Muscle of leg (tissue), 3 donors: ENCODE measurements at regions not wholly inside any gene's neighbourhood (a gene's known extent, or its start where the extent isn't known, plus 50 kb on each side); places are given as distances from the start of the nearest gene placed in this dataset.
A peak's percentile ranks its signal among the peaks of the same experiment; 100 is the strongest.

Experiments
- DNase-seq: peaks from one replicate; pipeline ENCODE4 v3.0.0; 2013
- H3K27ac ChIP-seq: one replicate; pipeline ENCODE4 v1.5.1; 2013; ENCODE audit warnings: mild to moderate bottlenecking, low read length, control low read depth
- H3K27me3 ChIP-seq: one replicate; pipeline ENCODE4 v1.6.1; 2013; ENCODE audit warnings: low read length; ENCODE audit not compliant: control insufficient read depth, insufficient read depth
- H3K36me3 ChIP-seq: one replicate; pipeline ENCODE4 v1.6.1; 2013; ENCODE audit warnings: low read length; ENCODE audit not compliant: control insufficient read depth, insufficient read depth
- H3K4me1 ChIP-seq: one replicate; pipeline ENCODE4 v1.6.1; 2013; ENCODE audit warnings: low read length; ENCODE audit not compliant: control insufficient read depth, insufficient read depth
- H3K4me3 ChIP-seq: one replicate; pipeline ENCODE4 v1.5.1; 2013; ENCODE audit warnings: low read length, control low read depth
- H3K9me3 ChIP-seq: replicated peaks from 2 replicates; pipeline ENCODE4 v1.6.1; 2013; ENCODE audit warnings: low read depth, low read length; ENCODE audit not compliant: control insufficient read depth
- WGBS: methylation state at CpG from one replicate; pipeline ENCODE4 v1.1.5; 2013; ENCODE audit warnings: missing lambda C conversion rate; ENCODE audit not compliant: insufficient coverage; 5-methylcytosine and 5-hydroxymethylcytosine counted together

DNA sequence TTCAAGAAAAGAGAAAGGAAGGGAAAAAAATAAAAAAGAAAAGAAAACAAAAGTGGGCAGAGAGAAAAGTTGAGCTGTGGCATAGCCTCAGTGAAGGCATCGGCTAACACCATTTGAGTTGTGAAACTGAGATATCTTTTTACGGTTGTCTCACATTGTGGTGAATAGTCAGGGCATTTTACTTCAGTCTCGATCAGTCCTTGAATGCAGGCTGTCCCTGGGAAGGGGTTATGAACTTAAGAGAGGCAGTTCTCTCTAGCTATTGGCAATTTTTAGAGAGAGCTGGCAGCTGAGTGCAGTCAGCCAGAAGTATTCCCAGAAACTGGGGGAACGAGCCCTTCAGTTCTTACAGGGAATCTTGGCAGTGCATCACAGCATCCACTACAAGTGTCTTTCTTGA lies 93.5 kb upstream of the SLC6A14 start:
- Histone ChIP-seq H3K9me3 (peaks cover 2% of the 10 kb centered on the region), H3K27ac (no peak overlapping the region), H3K36me3 (no peaks in the 10 kb centered on the region), H3K27me3 (peaks cover 7% of the 10 kb centered on the region), H3K4me3 (no peak overlapping the region), H3K4me1 (no peaks in the 10 kb centered on the region)
- 67% methylated on average over 2 of the region's 4 CpGs for WGBS
- DNase-seq, result peak; percentile 2

GRCh38 chrX:116345958-116346357 lies 90.4 kb upstream of the SLC6A14 start:
- Histone ChIP-seq H3K27ac (no peak overlapping the region), H3K36me3 (no peaks in the 10 kb centered on the region), H3K4me3 (no peak overlapping the region), H3K9me3 (no peaks in the 10 kb centered on the region), H3K4me1 (no peaks in the 10 kb centered on the region), H3K27me3 (peaks cover 10% of the 10 kb centered on the region)
- DNase-seq, result no peak
- 44% methylated on average over 1 of the region's 3 CpGs for WGBS

DNA sequence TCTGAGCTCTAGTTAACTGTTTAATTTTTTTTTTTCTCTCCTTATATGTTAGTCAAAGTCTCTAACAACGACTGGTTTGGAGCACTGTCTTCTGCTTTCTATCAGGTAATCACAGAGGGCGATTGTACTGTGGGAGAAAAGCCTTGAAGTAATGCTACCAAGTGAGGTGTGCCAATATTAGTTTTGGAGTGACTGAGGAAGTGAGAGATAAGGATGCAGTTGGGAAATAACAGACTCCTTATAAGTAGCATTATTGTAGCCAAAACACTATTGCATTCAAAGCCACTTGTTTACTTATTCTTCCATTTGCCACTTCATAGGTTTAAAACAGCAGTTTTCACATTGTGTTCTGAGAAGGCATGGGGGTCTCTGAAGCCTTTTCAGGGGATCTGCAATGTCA lies 79.1 kb upstream of the SLC6A14 start:
- no peak overlapping the region for H3K27ac ChIP-seq
- WGBS, result no CpG with 5 or more reads among the region's 2 CpGs
- no peaks in the 10 kb centered on the region for H3K27me3 ChIP-seq
- no peaks in the 10 kb centered on the region for H3K4me1 ChIP-seq
- H3K4me3 ChIP-seq, result no peak overlapping the region
- H3K36me3 ChIP-seq, result no peaks in the 10 kb centered on the region
- DNase-seq, result no peak
- H3K9me3 ChIP-seq, result no peaks in the 10 kb centered on the region

DNA sequence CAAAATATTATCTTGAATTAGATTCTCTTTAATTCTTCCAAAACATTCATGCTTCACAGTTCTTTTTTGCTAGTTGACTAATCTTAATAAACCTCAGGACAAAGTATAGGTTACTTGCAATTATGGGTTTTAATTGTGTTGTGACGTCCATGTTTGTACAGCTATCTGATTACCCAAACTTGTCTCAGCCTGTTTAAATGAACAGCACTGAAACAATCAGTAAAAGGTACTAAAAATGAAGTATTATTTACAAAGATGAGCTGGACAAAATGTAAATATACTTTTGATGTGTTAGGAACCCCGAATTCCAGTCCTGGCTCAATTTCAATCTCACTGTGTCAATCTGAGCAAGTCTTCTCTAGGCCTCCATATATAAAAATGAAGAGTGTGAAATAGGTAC lies 57.4 kb upstream of the SLC6A14 start:
- Histone ChIP-seq H3K27ac (no peak overlapping the region), H3K4me1 (no peaks in the 10 kb centered on the region), H3K4me3 (no peak overlapping the region), H3K9me3 (no peaks in the 10 kb centered on the region), H3K36me3 (no peaks in the 10 kb centered on the region), H3K27me3 (peaks cover 5% of the 10 kb centered on the region)
- no CpG with 5 or more reads among the region's 2 CpGs for WGBS
- no peak for DNase-seq

GRCh38 chrX:116379854-116380253 lies 56.6 kb upstream of the SLC6A14 start:
- peaks cover 5% of the 10 kb centered on the region for H3K27me3 ChIP-seq
- no peak overlapping the region for H3K27ac ChIP-seq
- WGBS, result 35% methylated on average over 3 of the region's 4 CpGs
- H3K4me1 ChIP-seq, result no peaks in the 10 kb centered on the region
- peak; percentile 85 for DNase-seq
- H3K4me3 ChIP-seq, result no peak overlapping the region
- no peaks in the 10 kb centered on the region for H3K36me3 ChIP-seq
- H3K9me3 ChIP-seq, result no peaks in the 10 kb centered on the region

GRCh38 chrX:116384406-116384954 lies 51.9 kb upstream of the SLC6A14 start:
- DNase-seq, result peak; percentile 90
- WGBS, result 55% methylated on average over 2 of the region's 3 CpGs

More at GRCh38 chrX:116384406-116384954, 51.9 kb upstream of the SLC6A14 start:
- Histone ChIP-seq H3K4me3 (no peak overlapping the region), H3K4me1 (no peaks in the 10 kb centered on the region), H3K36me3 (no peaks in the 10 kb centered on the region), H3K9me3 (no peaks in the 10 kb centered on the region), H3K27ac (peak overlapping the region; percentile 37), H3K27me3 (peaks cover 2% of the 10 kb centered on the region)
